Fibroblast of pulmonary artery (primary cell): ENCODE measurements at regions not wholly inside any gene's neighbourhood (a gene's known extent, or its start where the extent isn't known, plus 50 kb on each side); places are given as distances from the start of the nearest gene placed in this dataset.

ENCODE experiments used
- DNase-seq: peaks from one replicate; pipeline ENCODE4 v3.0.0-alpha.2; 2010; ENCODE audit warnings: low read depth
- H3K4me3 ChIP-seq: replicated peaks from 2 replicates; pipeline ENCODE4 v1.5.1; 2011; ENCODE audit warnings: low read depth, mild to moderate bottlenecking, control low read depth, low read length, moderate library complexity
- TF ChIP-seq, protein P1 (sequence below): IDR thresholded peaks from 2 replicates; pipeline ENCODE4 v1.5.1; 2011; ENCODE audit warnings: mild to moderate bottlenecking, control low read depth, low read length, inconsistent platforms; ENCODE audit errors: missing control alignments

DNA sequence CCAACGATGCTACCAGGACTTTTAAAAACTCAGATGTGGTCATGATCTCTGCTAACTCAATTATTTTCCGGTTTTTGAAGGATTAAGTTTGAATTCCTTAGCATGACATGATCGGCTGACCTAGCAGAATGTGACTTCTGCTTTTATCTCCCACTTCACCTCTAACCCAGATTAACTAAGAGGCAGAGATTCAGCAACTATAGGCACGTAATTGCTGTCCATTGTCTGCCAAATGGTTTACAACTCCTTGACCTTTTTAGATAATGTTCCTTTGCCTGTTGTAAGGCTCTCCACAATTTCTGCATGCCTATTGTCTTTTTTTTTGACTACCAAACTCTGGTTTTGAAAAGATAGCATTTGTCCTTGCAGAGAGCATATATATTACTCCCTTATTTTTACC lies 268.2 kb downstream of the BRINP1 start:
- H3K4me3 ChIP-seq, result no peak overlapping the region
- no peak for DNase-seq
- TF ChIP-seq, protein P1, sequence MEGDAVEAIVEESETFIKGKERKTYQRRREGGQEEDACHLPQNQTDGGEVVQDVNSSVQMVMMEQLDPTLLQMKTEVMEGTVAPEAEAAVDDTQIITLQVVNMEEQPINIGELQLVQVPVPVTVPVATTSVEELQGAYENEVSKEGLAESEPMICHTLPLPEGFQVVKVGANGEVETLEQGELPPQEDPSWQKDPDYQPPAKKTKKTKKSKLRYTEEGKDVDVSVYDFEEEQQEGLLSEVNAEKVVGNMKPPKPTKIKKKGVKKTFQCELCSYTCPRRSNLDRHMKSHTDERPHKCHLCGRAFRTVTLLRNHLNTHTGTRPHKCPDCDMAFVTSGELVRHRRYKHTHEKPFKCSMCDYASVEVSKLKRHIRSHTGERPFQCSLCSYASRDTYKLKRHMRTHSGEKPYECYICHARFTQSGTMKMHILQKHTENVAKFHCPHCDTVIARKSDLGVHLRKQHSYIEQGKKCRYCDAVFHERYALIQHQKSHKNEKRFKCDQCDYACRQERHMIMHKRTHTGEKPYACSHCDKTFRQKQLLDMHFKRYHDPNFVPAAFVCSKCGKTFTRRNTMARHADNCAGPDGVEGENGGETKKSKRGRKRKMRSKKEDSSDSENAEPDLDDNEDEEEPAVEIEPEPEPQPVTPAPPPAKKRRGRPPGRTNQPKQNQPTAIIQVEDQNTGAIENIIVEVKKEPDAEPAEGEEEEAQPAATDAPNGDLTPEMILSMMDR, result no peak

DNA sequence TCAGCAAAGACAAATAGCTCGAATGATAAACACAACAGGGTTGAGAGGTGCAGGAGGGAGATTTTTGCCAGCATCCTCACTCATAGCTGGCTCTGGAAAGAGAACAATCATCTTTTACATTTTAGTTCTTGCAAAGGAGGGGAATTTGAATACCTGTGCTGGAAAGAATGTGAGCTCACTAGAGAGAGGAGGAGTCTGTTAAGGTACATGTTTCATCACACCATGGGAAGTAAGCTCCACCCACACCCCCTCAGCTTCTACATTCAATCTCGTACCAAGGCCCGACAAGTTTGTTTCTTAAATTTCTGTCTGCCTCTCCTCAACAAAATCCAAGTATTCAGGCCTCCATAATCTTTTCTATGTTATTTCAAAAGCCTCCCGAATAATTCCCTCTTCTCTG lies 254.6 kb downstream of the BRINP1 start:
- no peak for DNase-seq
- TF ChIP-seq, protein P1, result no peak
- no peak overlapping the region for H3K4me3 ChIP-seq
